RWPE2 (cell line): ENCODE measurements at regions not wholly inside any gene's neighbourhood (a gene's known extent, or its start where the extent isn't known, plus 50 kb on each side); places are given as distances from the start of the nearest gene placed in this dataset.

ENCODE experiments used
- ATAC-seq: fragments of 200-7000 bp; cut with Tn5 transposase; 3 replicates; pipeline ENCODE4 v1.9.1; 2021; ENCODE audit warnings: low read depth
- DNase-seq: peaks from one replicate; pipeline ENCODE4 v3.0.0-alpha.2; 2020; ENCODE audit warnings: low spot score
- H3K27ac ChIP-seq: fragments of 450-650 bp; 2 replicates; pipeline ENCODE4 v1.5.1; 2017; ENCODE audit warnings: mild to moderate bottlenecking; ENCODE audit not compliant: poor library complexity, severe bottlenecking
- H3K27me3 ChIP-seq: fragments of 250-450 bp; sonication (Bioruptor Pico); 2 replicates; pipeline ENCODE4 v1.5.1; 2021; ENCODE audit warnings: mild to moderate bottlenecking, moderate library complexity; ENCODE audit not compliant: insufficient read depth, poor library complexity, severe bottlenecking
- H3K36me3 ChIP-seq: fragments of 250-450 bp; sonication (Bioruptor Pico); 2 replicates; pipeline ENCODE4 v1.5.1; 2020; ENCODE audit warnings: low read depth, mild to moderate bottlenecking, moderate library complexity
- H3K4me1 ChIP-seq: fragments of 250-450 bp; sonication (Bioruptor Pico); 2 replicates; pipeline ENCODE4 v1.5.1; 2021; ENCODE audit warnings: mild to moderate bottlenecking, moderate library complexity; ENCODE audit not compliant: insufficient read depth, poor library complexity, severe bottlenecking
- H3K4me3 ChIP-seq: fragments of 250-450 bp; sonication (Bioruptor Pico); 2 replicates; pipeline ENCODE4 v1.5.1; 2021; ENCODE audit warnings: mild to moderate bottlenecking, moderate library complexity; ENCODE audit not compliant: severe bottlenecking
- H3K9me3 ChIP-seq: fragments of 250-450 bp; sonication (Bioruptor Pico); 2 replicates; pipeline ENCODE4 v1.5.1; 2021; ENCODE audit warnings: mild to moderate bottlenecking, moderate library complexity; ENCODE audit not compliant: severe bottlenecking
- TF ChIP-seq, protein P1 (sequence below): fragments of 450-650 bp; IDR thresholded peaks from one replicate; pipeline ENCODE4 v1.5.1; 2017; ENCODE audit warnings: mild to moderate bottlenecking, moderate library complexity; ENCODE audit not compliant: poor library complexity, severe bottlenecking

DNA sequence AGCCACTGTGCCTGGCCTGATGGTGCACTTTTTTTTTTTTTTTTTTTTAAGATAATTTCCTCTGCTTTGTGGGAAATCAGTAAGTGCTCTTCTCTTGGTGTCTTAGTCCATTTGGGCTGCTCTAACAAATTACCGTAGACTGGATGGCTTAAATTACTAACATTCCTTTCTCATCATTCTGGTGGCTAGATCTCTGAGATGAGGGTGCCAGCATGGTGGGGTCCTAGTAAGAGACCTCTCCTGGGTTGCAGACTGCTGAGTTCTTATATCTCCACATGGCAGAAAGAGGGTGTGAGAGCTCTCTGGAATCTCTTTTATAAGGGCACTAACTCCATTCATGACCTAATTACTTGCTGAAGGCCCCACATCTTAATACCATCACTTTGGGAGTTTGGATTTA is 133.9 kb upstream of the ANKRD55 start:
- TF ChIP-seq, protein P1, sequence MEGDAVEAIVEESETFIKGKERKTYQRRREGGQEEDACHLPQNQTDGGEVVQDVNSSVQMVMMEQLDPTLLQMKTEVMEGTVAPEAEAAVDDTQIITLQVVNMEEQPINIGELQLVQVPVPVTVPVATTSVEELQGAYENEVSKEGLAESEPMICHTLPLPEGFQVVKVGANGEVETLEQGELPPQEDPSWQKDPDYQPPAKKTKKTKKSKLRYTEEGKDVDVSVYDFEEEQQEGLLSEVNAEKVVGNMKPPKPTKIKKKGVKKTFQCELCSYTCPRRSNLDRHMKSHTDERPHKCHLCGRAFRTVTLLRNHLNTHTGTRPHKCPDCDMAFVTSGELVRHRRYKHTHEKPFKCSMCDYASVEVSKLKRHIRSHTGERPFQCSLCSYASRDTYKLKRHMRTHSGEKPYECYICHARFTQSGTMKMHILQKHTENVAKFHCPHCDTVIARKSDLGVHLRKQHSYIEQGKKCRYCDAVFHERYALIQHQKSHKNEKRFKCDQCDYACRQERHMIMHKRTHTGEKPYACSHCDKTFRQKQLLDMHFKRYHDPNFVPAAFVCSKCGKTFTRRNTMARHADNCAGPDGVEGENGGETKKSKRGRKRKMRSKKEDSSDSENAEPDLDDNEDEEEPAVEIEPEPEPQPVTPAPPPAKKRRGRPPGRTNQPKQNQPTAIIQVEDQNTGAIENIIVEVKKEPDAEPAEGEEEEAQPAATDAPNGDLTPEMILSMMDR = no peak
- H3K9me3 ChIP-seq = no peaks in the 10 kb centered on the region
- H3K27ac ChIP-seq = no peak overlapping the region
- DNase-seq (no peak), ATAC-seq (no peak)
- H3K36me3 ChIP-seq = no peaks in the 10 kb centered on the region
- H3K4me3 ChIP-seq = no peak overlapping the region
- no peaks in the 10 kb centered on the region for H3K4me1 ChIP-seq
- H3K27me3 ChIP-seq = no peaks in the 10 kb centered on the region

DNA sequence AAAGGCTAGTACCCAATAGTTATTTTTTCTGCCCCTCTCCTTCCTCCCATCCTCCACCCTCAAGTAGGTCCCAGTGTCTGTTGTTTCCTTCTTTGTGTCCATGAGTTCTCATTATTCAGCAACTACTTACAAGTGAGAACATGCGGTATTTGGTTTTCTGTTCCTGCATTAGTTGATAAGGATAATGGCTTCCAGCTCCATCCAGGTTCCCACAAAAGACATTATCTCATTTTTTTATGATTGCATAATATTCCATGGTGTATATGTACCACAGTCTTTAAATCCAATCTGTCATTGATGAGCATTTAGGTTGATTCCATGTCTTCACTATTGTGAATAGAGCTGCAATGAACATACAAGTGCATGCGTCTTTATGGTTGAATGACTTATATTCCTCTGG is 128.3 kb upstream of the ANKRD55 start:
- no peaks in the 10 kb centered on the region for H3K9me3 ChIP-seq
- H3K36me3 ChIP-seq = no peaks in the 10 kb centered on the region
- ATAC-seq (no peak), DNase-seq (no peak)
- H3K4me1 ChIP-seq = no peaks in the 10 kb centered on the region
- H3K27ac ChIP-seq = no peak overlapping the region
- no peak overlapping the region for H3K4me3 ChIP-seq
- TF ChIP-seq, protein P1 = no peak
- no peaks in the 10 kb centered on the region for H3K27me3 ChIP-seq

DNA sequence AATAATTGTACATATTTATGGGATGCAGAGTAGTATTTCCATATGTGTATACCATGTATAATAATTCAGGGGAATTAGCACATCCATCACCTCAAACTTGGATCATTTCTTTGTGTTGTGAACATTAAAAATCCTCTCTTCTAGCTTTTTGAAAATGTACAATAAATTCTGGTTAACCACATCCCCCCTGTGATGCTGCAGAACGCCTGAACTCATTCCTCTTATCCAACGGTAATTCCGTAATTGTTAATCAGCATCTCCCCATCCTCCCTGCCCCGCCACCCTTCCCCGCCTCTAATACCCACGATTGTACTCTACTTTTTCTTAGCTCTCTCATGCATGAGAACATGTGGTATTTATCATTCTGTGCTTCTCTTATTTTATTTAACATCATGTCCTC is 127.7 kb upstream of the ANKRD55 start:
- no peak overlapping the region for H3K4me3 ChIP-seq
- H3K36me3 ChIP-seq = no peaks in the 10 kb centered on the region
- no peak for ATAC-seq
- H3K4me1 ChIP-seq = no peaks in the 10 kb centered on the region
- H3K9me3 ChIP-seq = no peaks in the 10 kb centered on the region
- TF ChIP-seq, protein P1 = no peak
- no peaks in the 10 kb centered on the region for H3K27me3 ChIP-seq
- DNase-seq = no peak
- H3K27ac ChIP-seq = no peak overlapping the region

DNA sequence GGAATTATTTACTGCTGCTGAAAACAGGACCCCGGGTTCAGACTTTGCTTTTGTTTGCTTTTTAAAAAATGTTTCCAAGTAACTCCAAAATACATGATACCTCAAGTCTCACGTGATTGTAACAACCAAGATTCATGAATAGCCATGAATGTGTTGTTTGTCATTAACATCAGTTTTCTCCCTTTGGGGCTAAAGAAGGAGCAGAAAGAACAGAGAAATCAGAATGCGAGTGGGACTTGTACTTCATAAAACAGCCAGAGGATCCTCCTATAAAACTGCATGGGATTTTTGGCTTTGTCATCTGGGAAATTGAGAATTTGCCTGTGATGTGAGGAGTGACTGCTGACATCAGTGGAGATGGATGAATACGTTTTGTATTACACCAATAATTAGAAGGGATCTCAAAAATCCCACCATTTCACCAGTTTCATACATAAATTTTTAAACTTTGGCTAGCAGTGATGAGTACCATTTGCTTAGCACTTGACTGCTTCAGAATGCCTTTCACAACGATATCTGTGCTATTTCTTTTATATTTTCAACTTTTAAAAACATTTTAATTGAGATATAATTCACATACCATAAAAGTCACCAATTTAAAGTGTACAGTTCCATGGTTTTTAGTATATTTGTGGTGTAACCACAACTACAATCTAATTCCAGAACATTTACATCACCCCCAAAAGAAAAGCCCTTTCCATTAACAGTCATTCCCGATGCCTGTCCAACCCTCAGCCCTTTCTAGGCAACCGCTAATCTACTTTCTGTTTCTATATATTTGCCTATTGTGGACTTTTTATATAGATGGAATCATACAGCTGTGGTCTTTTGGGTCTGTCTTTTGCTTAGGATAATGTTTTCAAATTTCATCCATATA is 126.9 kb upstream of the ANKRD55 start:
- H3K27ac ChIP-seq = no peak overlapping the region
- ATAC-seq = no peak

More for the DNA sequence above, 126.9 kb upstream of the ANKRD55 start:
- DNase-seq = no peak
- TF ChIP-seq, protein P1 = no peak
- no peaks in the 10 kb centered on the region for H3K9me3 ChIP-seq
- H3K27me3 ChIP-seq = no peaks in the 10 kb centered on the region
- no peaks in the 10 kb centered on the region for H3K36me3 ChIP-seq
- no peaks in the 10 kb centered on the region for H3K4me1 ChIP-seq
- H3K4me3 ChIP-seq = no peak overlapping the region
